ENCODE measurements at regions not wholly inside any gene's neighbourhood (a gene's known extent, or its start where the extent isn't known, plus 50 kb on each side); places are given as distances from the start of the nearest gene placed in this dataset.

- DNase-seq (no peak), ATAC-seq (no peak)
- 71 to 87% methylated on average over 3 of the region's 3 CpGs for WGBS, 2 donors
Measured at GRCh38 chr12:88944397-88944796, 364.1 kb upstream of the KITLG start.

DNA sequence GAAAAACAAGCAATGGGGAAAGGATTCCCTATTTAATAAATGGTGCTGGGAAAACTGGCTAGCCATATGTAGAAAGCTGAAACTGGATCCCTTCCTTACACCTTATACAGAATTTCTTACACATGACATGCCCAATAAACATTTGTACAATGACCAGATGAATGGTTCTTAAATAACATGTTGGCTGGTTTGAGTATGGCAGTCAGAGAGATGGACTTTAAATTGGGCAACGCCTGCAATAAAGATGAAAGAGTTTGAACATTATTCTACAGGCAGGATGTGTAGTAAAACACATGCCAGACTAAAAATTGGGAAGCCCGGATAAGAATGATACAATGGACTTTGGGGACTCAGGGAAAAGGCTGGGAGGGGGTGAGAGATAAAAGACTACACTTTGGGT is 360.6 kb upstream of the KITLG start:
- H3K4me3 ChIP-seq = no peak overlapping the region
- WGBS, 2 donors = 76 to 83% methylated on average over 2 of the region's 2 CpGs
- no peaks in the 10 kb centered on the region for H3K36me3 ChIP-seq (replicated peaks in 1 of 2; ENCODE audit: insufficient read depth in 1 of 2, low read depth in 2 of 2)
- ATAC-seq = no peak
- no peak overlapping the region for H3K27ac ChIP-seq
- H3K4me1 ChIP-seq = no peaks in the 10 kb centered on the region
- no peaks in the 10 kb centered on the region for H3K9me3 ChIP-seq
- no peaks in the 10 kb centered on the region for H3K27me3 ChIP-seq
- intact Hi-C loops (cut with DNase I) = no loop called here
- DNase-seq = no peak
- TF ChIP-seq, protein P1, sequence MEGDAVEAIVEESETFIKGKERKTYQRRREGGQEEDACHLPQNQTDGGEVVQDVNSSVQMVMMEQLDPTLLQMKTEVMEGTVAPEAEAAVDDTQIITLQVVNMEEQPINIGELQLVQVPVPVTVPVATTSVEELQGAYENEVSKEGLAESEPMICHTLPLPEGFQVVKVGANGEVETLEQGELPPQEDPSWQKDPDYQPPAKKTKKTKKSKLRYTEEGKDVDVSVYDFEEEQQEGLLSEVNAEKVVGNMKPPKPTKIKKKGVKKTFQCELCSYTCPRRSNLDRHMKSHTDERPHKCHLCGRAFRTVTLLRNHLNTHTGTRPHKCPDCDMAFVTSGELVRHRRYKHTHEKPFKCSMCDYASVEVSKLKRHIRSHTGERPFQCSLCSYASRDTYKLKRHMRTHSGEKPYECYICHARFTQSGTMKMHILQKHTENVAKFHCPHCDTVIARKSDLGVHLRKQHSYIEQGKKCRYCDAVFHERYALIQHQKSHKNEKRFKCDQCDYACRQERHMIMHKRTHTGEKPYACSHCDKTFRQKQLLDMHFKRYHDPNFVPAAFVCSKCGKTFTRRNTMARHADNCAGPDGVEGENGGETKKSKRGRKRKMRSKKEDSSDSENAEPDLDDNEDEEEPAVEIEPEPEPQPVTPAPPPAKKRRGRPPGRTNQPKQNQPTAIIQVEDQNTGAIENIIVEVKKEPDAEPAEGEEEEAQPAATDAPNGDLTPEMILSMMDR (IDR thresholded peaks at IDR 0.05) = no peak

More at GRCh38 chr12:88944397-88944796, 364.1 kb upstream of the KITLG start:
- Histone ChIP-seq H3K27me3 (no peaks in the 10 kb centered on the region), H3K36me3 (replicated peaks in 1 of 2; ENCODE audit: insufficient read depth in 1 of 2, low read depth in 2 of 2) (no peaks in the 10 kb centered on the region), H3K27ac (no peak overlapping the region), H3K4me1 (no peaks in the 10 kb centered on the region), H3K4me3 (no peak overlapping the region), H3K9me3 (no peaks in the 10 kb centered on the region)
- TF ChIP-seq POLR2A (IDR thresholded peaks at IDR 0.05) = no peak
- intact Hi-C loops (cut with DNase I) = no loop called here

DNA sequence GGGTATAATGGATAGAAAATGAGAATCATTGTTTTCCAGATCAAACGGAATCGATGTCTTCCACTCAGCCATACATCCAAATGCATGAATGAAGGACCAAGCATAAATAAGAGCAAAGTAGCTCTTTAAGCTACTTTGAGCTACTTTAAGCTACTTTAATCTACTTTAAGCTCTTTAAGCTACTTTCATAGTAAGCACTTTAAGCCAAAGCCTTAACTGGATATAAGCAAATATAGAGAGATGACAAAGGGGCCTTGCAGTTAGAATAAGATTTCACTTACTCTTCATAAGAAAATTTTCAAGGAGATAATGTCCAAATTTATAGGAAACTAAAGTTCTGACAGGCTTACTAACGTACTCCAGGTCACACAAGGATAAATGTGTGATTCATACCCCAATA is 355.6 kb upstream of the KITLG start:
- TF ChIP-seq POLR2A (IDR thresholded peaks at IDR 0.05) = no peak
- TF ChIP-seq, protein P1 (IDR thresholded peaks at IDR 0.05) = no peak
- WGBS, 2 donors = 89 to 94% methylated on average over 3 of the region's 3 CpGs
- H3K27ac ChIP-seq = no peak overlapping the region

GRCh38 chr12:88934163-88934747 is 354.0 kb upstream of the KITLG start:
- DNase-seq (no peak), ATAC-seq (peak; percentile 56)
- TF ChIP-seq POLR2A (IDR thresholded peaks at IDR 0.05) = no peak
- TF ChIP-seq, protein P1 (IDR thresholded peaks at IDR 0.05) = no peak
- Histone ChIP-seq H3K9me3 (no peaks in the 10 kb centered on the region), H3K4me1 (no peaks in the 10 kb centered on the region), H3K36me3 (replicated peaks in 1 of 2; ENCODE audit: insufficient read depth in 1 of 2, low read depth in 2 of 2) (no peaks in the 10 kb centered on the region), H3K27me3 (no peaks in the 10 kb centered on the region), H3K27ac (peak overlapping the region in 1 of 4 donors; percentile 4), H3K4me3 (no peak overlapping the region)
- WGBS, 2 donors = 64 to 65% methylated on average over 3 of the region's 3 CpGs
- intact Hi-C loops (cut with DNase I) = no loop called here

More for the DNA sequence above, 355.6 kb upstream of the KITLG start:
- no peaks in the 10 kb centered on the region for H3K36me3 ChIP-seq (replicated peaks in 1 of 2; ENCODE audit: insufficient read depth in 1 of 2, low read depth in 2 of 2)
- H3K4me3 ChIP-seq = no peak overlapping the region
- no peaks in the 10 kb centered on the region for H3K9me3 ChIP-seq
- no peaks in the 10 kb centered on the region for H3K27me3 ChIP-seq
- DNase-seq (no peak), ATAC-seq (no peak)
- intact Hi-C loops (cut with DNase I) = no loop called here
- no peaks in the 10 kb centered on the region for H3K4me1 ChIP-seq

- ATAC-seq (no peak), DNase-seq (no peak)
- 54 to 63% methylated on average over 2 of the region's 2 CpGs for WGBS, 2 donors
Measured at GRCh38 chr12:88932457-88932856, 352.2 kb upstream of the KITLG start.

More at GRCh38 chr12:88932457-88932856, 352.2 kb upstream of the KITLG start:
- Histone ChIP-seq H3K27me3 (no peaks in the 10 kb centered on the region), H3K9me3 (no peaks in the 10 kb centered on the region), H3K36me3 (replicated peaks in 1 of 2; ENCODE audit: insufficient read depth in 1 of 2, low read depth in 2 of 2) (no peaks in the 10 kb centered on the region), H3K4me3 (no peak overlapping the region), H3K4me1 (no peaks in the 10 kb centered on the region), H3K27ac (no peak overlapping the region)
- intact Hi-C loops (cut with DNase I) = no loop called here
- TF ChIP-seq, protein P1 (IDR thresholded peaks at IDR 0.05) = no peak
- no peak for TF ChIP-seq POLR2A (IDR thresholded peaks at IDR 0.05)
